Lung microvascular endothelial cell (primary cell): ENCODE measurements at regions not wholly inside any gene's neighbourhood (a gene's known extent, or its start where the extent isn't known, plus 50 kb on each side); places are given as distances from the start of the nearest gene placed in this dataset.
"Not testable (repeated sequence)": the region's sequence is repeated elsewhere in the genome, so short reads cannot be mapped to it uniquely, and the experiment has no call there.

Experiments
- DNase-seq, 2 donors: peaks; one replicate each; pipeline versions ENCODE4 v3.0.0 to v3.0.0-alpha.2; 2010; ENCODE audit warnings: low read depth in 2 of 2

- no peak for DNase-seq
Observed at GRCh38 chr5:67773411-67774266, 441.9 kb upstream of the PIK3R1 start.

- DNase-seq: no peak
Observed at GRCh38 chr5:67771791-67772190, 443.8 kb upstream of the PIK3R1 start.

- DNase-seq: no peak
Observed at GRCh38 chr5:67771221-67771620, 444.3 kb upstream of the PIK3R1 start.

GRCh38 chr5:67770431-67771025 is 445.0 kb upstream of the PIK3R1 start:
- no peak for DNase-seq

- no peak for DNase-seq
Observed at GRCh38 chr5:67765697-67766096, 449.9 kb upstream of the PIK3R1 start.

- not testable (repeated sequence) for DNase-seq
Observed at GRCh38 chr5:67757771-67758170, 457.8 kb upstream of the PIK3R1 start.

- DNase-seq: no peak
Observed at GRCh38 chr5:67752357-67752708, 463.2 kb upstream of the PIK3R1 start.

- no peak for DNase-seq
Observed at GRCh38 chr5:67748165-67748690, 467.3 kb upstream of the PIK3R1 start.

- DNase-seq: no peak
Observed at GRCh38 chr5:67747096-67747495, 468.5 kb upstream of the PIK3R1 start.

- DNase-seq: not testable (repeated sequence)
Observed at GRCh38 chr5:67746608-67747007, 468.9 kb upstream of the PIK3R1 start.

GRCh38 chr5:67746103-67746502 is 469.5 kb upstream of the PIK3R1 start:
- DNase-seq: no peak

- peak in 1 of 2 donors; percentile 44 for DNase-seq
Observed at GRCh38 chr5:67732921-67733320, 482.6 kb upstream of the PIK3R1 start.

GRCh38 chr5:67732471-67732870 is 483.1 kb upstream of the PIK3R1 start:
- no peak for DNase-seq

GRCh38 chr5:67731886-67732285 is 483.7 kb upstream of the PIK3R1 start:
- DNase-seq: no peak

GRCh38 chr5:67730917-67731474 is 484.6 kb upstream of the PIK3R1 start:
- peak in 1 of 2 donors; percentile 33 for DNase-seq

- no peak for DNase-seq
Observed at GRCh38 chr5:67728326-67728890, 487.1 kb upstream of the PIK3R1 start.

- DNase-seq: peak; percentile 3 to 30
Observed at GRCh38 chr5:67725604-67726003, 490.0 kb upstream of the PIK3R1 start.

GRCh38 chr5:67724412-67725135 is 491.0 kb upstream of the PIK3R1 start:
- DNase-seq: no peak

GRCh38 chr5:67723873-67724272 is 491.7 kb upstream of the PIK3R1 start:
- DNase-seq: no peak

GRCh38 chr5:67722582-67722981 is 493.0 kb upstream of the PIK3R1 start:
- DNase-seq: not testable (repeated sequence)

GRCh38 chr5:67720162-67720772 is 495.3 kb upstream of the PIK3R1 start:
- no peak for DNase-seq
